GM19025 (cell line): ENCODE measurements at regions not wholly inside any gene's neighbourhood (a gene's known extent, or its start where the extent isn't known, plus 50 kb on each side); places are given as distances from the start of the nearest gene placed in this dataset.
A peak's percentile ranks its signal among the peaks of the same experiment; 100 is the strongest.

Experiments used
- ATAC-seq: cut with Tn5 transposase; IDR thresholded peaks from one replicate; pipeline ENCODE4 v1.9.1; 2021; ENCODE audit warnings: mild to moderate bottlenecking, low read depth, moderate library complexity; ENCODE audit not compliant: unreplicated experiment

- no peak for ATAC-seq
These were observed 82.3 kb upstream of the PHACTR2 start for GRCh38 chr6:143595251-143596036.

- ATAC-seq, result no peak
These were observed 83.1 kb upstream of the PHACTR2 start for GRCh38 chr6:143594647-143595046.

- ATAC-seq, result no peak
These were observed 80.8 kb upstream of the FUCA2 start for GRCh38 chr6:143592335-143592734.

- ATAC-seq, result no peak
These were observed 79.9 kb upstream of the FUCA2 start for GRCh38 chr6:143591441-143591840.

GRCh38 chr6:143589162-143589561 is 77.6 kb upstream of the FUCA2 start:
- no peak for ATAC-seq

- ATAC-seq, result no peak
These were observed 75.0 kb upstream of the FUCA2 start for GRCh38 chr6:143586557-143586956.

- no peak for ATAC-seq
These were observed 74.2 kb upstream of the FUCA2 start for GRCh38 chr6:143585716-143586115.

- no peak for ATAC-seq
These were observed 73.7 kb upstream of the FUCA2 start for GRCh38 chr6:143585241-143585640.

- no peak for ATAC-seq
These were observed 72.2 kb upstream of the FUCA2 start for GRCh38 chr6:143583542-143584327.

GRCh38 chr6:143581835-143582480 is 70.4 kb upstream of the FUCA2 start:
- no peak for ATAC-seq

- ATAC-seq, result no peak
These were observed 68.2 kb upstream of the FUCA2 start for GRCh38 chr6:143579703-143580102.

- ATAC-seq, result no peak
These were observed 66.5 kb upstream of the FUCA2 start for GRCh38 chr6:143578054-143578453.

GRCh38 chr6:143575901-143576426 is 64.4 kb upstream of the FUCA2 start:
- no peak for ATAC-seq

GRCh38 chr6:143575440-143575839 is 63.9 kb upstream of the FUCA2 start:
- peak; percentile 82 for ATAC-seq

- ATAC-seq, result no peak
These were observed 58.8 kb upstream of the FUCA2 start for GRCh38 chr6:143570147-143570853.

GRCh38 chr6:143569040-143569439 is 57.5 kb upstream of the FUCA2 start:
- no peak for ATAC-seq

GRCh38 chr6:143564484-143565017 is 53.0 kb upstream of the FUCA2 start:
- no peak for ATAC-seq

- ATAC-seq, result no peak
These were observed 50.6 kb upstream of the FUCA2 start for GRCh38 chr6:143562143-143562542.
